Neural cell (in vitro differentiated cells): ENCODE measurements at regions not wholly inside any gene's neighbourhood (a gene's known extent, or its start where the extent isn't known, plus 50 kb on each side); places are given as distances from the start of the nearest gene placed in this dataset.

Source experiments
- H2AFZ ChIP-seq: fragments of 200-600, 300-800 bp; sonication (generic), shearing (Covaris generic); 2 replicates; pipeline ENCODE4 v1.6.0; 2014; ENCODE audit warnings: low read depth, mild to moderate bottlenecking, antibody characterized with exemption, low read length, moderate library complexity
- H3F3A ChIP-seq: fragments of 200-600 bp; shearing (Covaris generic); 2 replicates; pipeline ENCODE4 v1.6.1; 2016; ENCODE audit warnings: mild to moderate bottlenecking, moderate library complexity, mixed read lengths, antibody characterized with exemption, low read length; ENCODE audit not compliant: insufficient read depth, poor library complexity, severe bottlenecking
- H3K27ac ChIP-seq: fragments of 200-600, 300-800 bp; sonication (generic), shearing (Covaris generic); 2 replicates; pipeline ENCODE4 v1.5.1; 2014; ENCODE audit warnings: mild to moderate bottlenecking, low read length, moderate library complexity
- H3K27me3 ChIP-seq: fragments of 300-800, 200-600 bp; sonication (generic), shearing (Covaris generic); 2 replicates; pipeline ENCODE4 v1.6.0; 2014; ENCODE audit warnings: mild to moderate bottlenecking, low read depth, low read length, moderate library complexity; ENCODE audit not compliant: insufficient read depth
- H3K36me3 ChIP-seq: fragments of 300-800, 200-600 bp; sonication (generic), shearing (Covaris generic); 2 replicates; pipeline ENCODE4 v1.5.1; 2014; ENCODE audit warnings: mild to moderate bottlenecking, antibody characterized with exemption, low read length, moderate library complexity; ENCODE audit not compliant: insufficient read depth
- H3K4me2 ChIP-seq: fragments of 300-800, 200-600 bp; sonication (generic), shearing (Covaris generic); 2 replicates; pipeline ENCODE4 v1.6.0; 2014; ENCODE audit warnings: mild to moderate bottlenecking, low read length
- H3K4me3 ChIP-seq: fragments of 300-800, 200-600 bp; sonication (generic), shearing (Covaris generic); 2 replicates; pipeline ENCODE4 v1.5.1; 2014; ENCODE audit warnings: mild to moderate bottlenecking, low read length, moderate library complexity
- H3K79me2 ChIP-seq: fragments of 200-600 bp; shearing (Covaris generic); replicated peaks from 2 replicates; pipeline ENCODE4 v1.6.0; 2014; ENCODE audit warnings: mild to moderate bottlenecking, low read length, moderate library complexity; ENCODE audit not compliant: insufficient read depth
- H3K9ac ChIP-seq: fragments of 300-800, 200-600 bp; sonication (generic), shearing (Covaris generic); 2 replicates; pipeline ENCODE4 v1.6.1; 2016; ENCODE audit warnings: mild to moderate bottlenecking, low read length, mixed read lengths
- H3K9me2 ChIP-seq: fragments of 200-600 bp; shearing (Covaris generic); 2 replicates; pipeline ENCODE4 v1.6.1; 2016; ENCODE audit warnings: mild to moderate bottlenecking, low read length, mixed read lengths; ENCODE audit not compliant: insufficient read depth
- H3K9me3 ChIP-seq: fragments of 200-600, 300-800 bp; sonication (generic), shearing (Covaris generic); 2 replicates; pipeline ENCODE4 v1.6.1; 2016; ENCODE audit warnings: mild to moderate bottlenecking, mixed run types, low read length, moderate library complexity, mixed read lengths
- H4K20me1 ChIP-seq: fragments of 200-600 bp; shearing (Covaris generic); 2 replicates; pipeline ENCODE4 v1.6.1; 2016; ENCODE audit warnings: mild to moderate bottlenecking, mixed run types; ENCODE audit not compliant: insufficient read depth
- EP300 ChIP-seq: fragments of 450-650 bp; conservative IDR thresholded peaks from 2 replicates; pipeline ENCODE4 v1.6.1; 2014; ENCODE audit warnings: antibody characterized with exemption, mild to moderate bottlenecking, moderate library complexity; ENCODE audit not compliant: poor library complexity, severe bottlenecking
- EZH2 ChIP-seq: fragments of 200-600, 300-800 bp; shearing (Covaris generic), sonication (generic); IDR thresholded peaks from 2 replicates; pipeline ENCODE4 v1.6.1; 2014; ENCODE audit warnings: antibody characterized with exemption, low read length, borderline replicate concordance, mild to moderate bottlenecking; ENCODE audit not compliant: insufficient read depth, poor library complexity, severe bottlenecking
- MXI1 ChIP-seq: fragments of 450-650 bp; conservative IDR thresholded peaks from 2 replicates; pipeline ENCODE4 v1.6.1; 2014; ENCODE audit warnings: antibody characterized with exemption, mild to moderate bottlenecking; ENCODE audit not compliant: poor library complexity, severe bottlenecking
- POLR2AphosphoS5 ChIP-seq: IDR thresholded peaks from 2 replicates; pipeline ENCODE4 v1.6.1; 2012
- RAD21 ChIP-seq: fragments of 450-650 bp; conservative IDR thresholded peaks from 2 replicates; pipeline ENCODE4 v1.6.1; 2014; ENCODE audit warnings: antibody characterized with exemption, mild to moderate bottlenecking, moderate library complexity
- SMC3 ChIP-seq: fragments of 450-650 bp; conservative IDR thresholded peaks from 2 replicates; pipeline ENCODE4 v1.6.1; 2014; ENCODE audit warnings: antibody characterized with exemption, mild to moderate bottlenecking, moderate library complexity; ENCODE audit not compliant: poor library complexity
- TAF1 ChIP-seq: IDR thresholded peaks from 2 replicates; pipeline ENCODE4 v1.6.1; 2012; ENCODE audit warnings: low read depth
- TF ChIP-seq, protein P1 (sequence below): IDR thresholded peaks from 2 replicates; pipeline ENCODE4 v1.6.1; 2012; ENCODE audit warnings: borderline replicate concordance
- TF ChIP-seq, protein P2 (sequence below): fragments of 450-650 bp; IDR thresholded peaks from 2 replicates; pipeline ENCODE4 v1.5.1; 2014; ENCODE audit warnings: antibody characterized with exemption, mild to moderate bottlenecking, moderate library complexity; ENCODE audit not compliant: poor library complexity, severe bottlenecking

DNA sequence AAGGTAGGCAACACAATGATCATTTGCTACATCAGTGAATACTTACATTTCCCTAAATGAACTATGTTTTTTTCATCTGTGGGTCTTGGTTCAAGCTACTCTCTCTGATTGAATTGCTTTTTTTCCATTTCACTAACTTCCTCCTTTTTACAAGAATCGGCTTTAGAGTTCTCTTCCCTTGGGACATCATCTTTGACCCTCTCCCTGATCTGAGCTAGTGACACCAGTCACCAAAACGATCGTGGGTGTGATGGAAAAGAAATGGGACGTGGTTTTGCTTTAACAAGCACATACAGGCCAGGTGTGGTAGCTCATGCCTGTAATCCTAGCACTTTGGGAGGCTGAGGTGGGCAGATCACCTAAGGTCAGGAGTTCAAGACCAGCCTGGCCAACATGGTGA, 129.9 kb downstream of the WT1 start:
- no peak overlapping the region for H3K27ac ChIP-seq
- H3K9me3 ChIP-seq = no peaks in the 10 kb centered on the region
- H3K79me2 ChIP-seq = no peaks in the 10 kb centered on the region

DNA sequence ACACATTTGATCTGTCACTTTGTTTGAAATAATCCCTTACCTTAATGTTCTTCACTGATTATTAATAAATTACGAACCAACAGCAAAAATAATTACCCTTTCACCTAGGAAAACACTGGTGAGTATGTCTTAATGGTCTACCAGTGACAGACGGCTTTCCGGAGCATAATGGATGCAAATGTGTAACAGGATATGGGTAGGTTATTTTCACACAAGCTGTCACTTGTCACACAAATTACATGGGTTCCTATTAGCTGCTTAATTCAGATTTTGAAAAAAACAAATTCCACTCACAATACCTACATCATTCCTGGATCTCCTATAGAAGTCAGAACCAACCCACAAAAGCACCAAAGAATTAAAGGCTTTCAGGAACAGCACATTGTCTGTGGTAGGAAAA, 127.9 kb downstream of the WT1 start:
- no peaks in the 10 kb centered on the region for H4K20me1 ChIP-seq
- peak overlapping the region; percentile 30 for H3K4me3 ChIP-seq
- no peaks in the 10 kb centered on the region for H3K9me2 ChIP-seq
- H3K27me3 ChIP-seq = no peaks in the 10 kb centered on the region
- H2AFZ ChIP-seq = no peak overlapping the region
- H3K9me3 ChIP-seq = no peaks in the 10 kb centered on the region
- peak; percentile 39 for TF ChIP-seq EP300
- no peak for TF ChIP-seq EZH2
- H3K79me2 ChIP-seq = no peaks in the 10 kb centered on the region
- H3K36me3 ChIP-seq = no peaks in the 10 kb centered on the region
- H3K4me2 ChIP-seq = no peak overlapping the region
- H3F3A ChIP-seq = no peaks in the 10 kb centered on the region
- no peak overlapping the region for H3K9ac ChIP-seq
- H3K27ac ChIP-seq = peak overlapping the region; percentile 31

More for the DNA sequence above, 129.9 kb downstream of the WT1 start:
- Histone ChIP-seq H3K4me2 (no peak overlapping the region), H4K20me1 (no peaks in the 10 kb centered on the region), H2AFZ (no peak overlapping the region), H3K36me3 (no peaks in the 10 kb centered on the region), H3K9me2 (no peaks in the 10 kb centered on the region), H3K9ac (no peak overlapping the region), H3F3A (no peaks in the 10 kb centered on the region), H3K27me3 (no peaks in the 10 kb centered on the region), H3K4me3 (no peak overlapping the region)
- TF ChIP-seq POLR2AphosphoS5 (no peak), SMC3 (no peak), TAF1 (no peak), RAD21 (no peak), EZH2 (no peak), EP300 (no peak), MXI1 (no peak)
- TF ChIP-seq, protein P1, sequence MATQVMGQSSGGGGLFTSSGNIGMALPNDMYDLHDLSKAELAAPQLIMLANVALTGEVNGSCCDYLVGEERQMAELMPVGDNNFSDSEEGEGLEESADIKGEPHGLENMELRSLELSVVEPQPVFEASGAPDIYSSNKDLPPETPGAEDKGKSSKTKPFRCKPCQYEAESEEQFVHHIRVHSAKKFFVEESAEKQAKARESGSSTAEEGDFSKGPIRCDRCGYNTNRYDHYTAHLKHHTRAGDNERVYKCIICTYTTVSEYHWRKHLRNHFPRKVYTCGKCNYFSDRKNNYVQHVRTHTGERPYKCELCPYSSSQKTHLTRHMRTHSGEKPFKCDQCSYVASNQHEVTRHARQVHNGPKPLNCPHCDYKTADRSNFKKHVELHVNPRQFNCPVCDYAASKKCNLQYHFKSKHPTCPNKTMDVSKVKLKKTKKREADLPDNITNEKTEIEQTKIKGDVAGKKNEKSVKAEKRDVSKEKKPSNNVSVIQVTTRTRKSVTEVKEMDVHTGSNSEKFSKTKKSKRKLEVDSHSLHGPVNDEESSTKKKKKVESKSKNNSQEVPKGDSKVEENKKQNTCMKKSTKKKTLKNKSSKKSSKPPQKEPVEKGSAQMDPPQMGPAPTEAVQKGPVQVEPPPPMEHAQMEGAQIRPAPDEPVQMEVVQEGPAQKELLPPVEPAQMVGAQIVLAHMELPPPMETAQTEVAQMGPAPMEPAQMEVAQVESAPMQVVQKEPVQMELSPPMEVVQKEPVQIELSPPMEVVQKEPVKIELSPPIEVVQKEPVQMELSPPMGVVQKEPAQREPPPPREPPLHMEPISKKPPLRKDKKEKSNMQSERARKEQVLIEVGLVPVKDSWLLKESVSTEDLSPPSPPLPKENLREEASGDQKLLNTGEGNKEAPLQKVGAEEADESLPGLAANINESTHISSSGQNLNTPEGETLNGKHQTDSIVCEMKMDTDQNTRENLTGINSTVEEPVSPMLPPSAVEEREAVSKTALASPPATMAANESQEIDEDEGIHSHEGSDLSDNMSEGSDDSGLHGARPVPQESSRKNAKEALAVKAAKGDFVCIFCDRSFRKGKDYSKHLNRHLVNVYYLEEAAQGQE = no peak
- TF ChIP-seq, protein P2, sequence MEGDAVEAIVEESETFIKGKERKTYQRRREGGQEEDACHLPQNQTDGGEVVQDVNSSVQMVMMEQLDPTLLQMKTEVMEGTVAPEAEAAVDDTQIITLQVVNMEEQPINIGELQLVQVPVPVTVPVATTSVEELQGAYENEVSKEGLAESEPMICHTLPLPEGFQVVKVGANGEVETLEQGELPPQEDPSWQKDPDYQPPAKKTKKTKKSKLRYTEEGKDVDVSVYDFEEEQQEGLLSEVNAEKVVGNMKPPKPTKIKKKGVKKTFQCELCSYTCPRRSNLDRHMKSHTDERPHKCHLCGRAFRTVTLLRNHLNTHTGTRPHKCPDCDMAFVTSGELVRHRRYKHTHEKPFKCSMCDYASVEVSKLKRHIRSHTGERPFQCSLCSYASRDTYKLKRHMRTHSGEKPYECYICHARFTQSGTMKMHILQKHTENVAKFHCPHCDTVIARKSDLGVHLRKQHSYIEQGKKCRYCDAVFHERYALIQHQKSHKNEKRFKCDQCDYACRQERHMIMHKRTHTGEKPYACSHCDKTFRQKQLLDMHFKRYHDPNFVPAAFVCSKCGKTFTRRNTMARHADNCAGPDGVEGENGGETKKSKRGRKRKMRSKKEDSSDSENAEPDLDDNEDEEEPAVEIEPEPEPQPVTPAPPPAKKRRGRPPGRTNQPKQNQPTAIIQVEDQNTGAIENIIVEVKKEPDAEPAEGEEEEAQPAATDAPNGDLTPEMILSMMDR = no peak

DNA sequence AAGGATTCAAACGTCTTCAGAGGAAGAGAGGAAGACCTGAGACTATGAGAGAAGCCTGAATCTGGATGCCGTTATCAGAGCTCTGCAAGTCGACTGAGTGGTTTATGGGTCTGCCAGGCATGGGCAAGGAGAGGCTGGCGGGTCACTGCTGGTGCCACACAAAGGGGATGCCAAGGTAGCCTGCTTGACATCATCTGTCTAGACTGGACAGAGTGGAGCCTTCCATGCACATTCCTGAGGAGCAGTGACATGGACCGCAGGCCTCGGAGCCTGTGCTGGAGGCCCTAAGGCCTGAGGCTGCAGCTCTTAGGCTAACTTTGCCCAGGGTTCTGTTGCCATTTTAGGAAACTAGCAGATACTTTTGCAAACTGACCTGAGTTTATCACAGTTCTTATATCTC, 127.4 kb downstream of the WT1 start:
- no peaks in the 10 kb centered on the region for H3K79me2 ChIP-seq
- TF ChIP-seq RAD21 = no peak
- no peak for TF ChIP-seq EZH2
- TF ChIP-seq, protein P2 = no peak
- TF ChIP-seq, protein P1 = no peak
- TF ChIP-seq MXI1 = no peak
- TF ChIP-seq POLR2AphosphoS5 = no peak
- no peak for TF ChIP-seq EP300
- TF ChIP-seq TAF1 = no peak
- no peak for TF ChIP-seq SMC3
- H3K36me3 ChIP-seq = no peaks in the 10 kb centered on the region
- H3K27me3 ChIP-seq = no peaks in the 10 kb centered on the region
- H3K4me3 ChIP-seq = peak overlapping the region; percentile 30
- H3K9ac ChIP-seq = no peak overlapping the region
- H3F3A ChIP-seq = no peaks in the 10 kb centered on the region
- H4K20me1 ChIP-seq = no peaks in the 10 kb centered on the region
- H2AFZ ChIP-seq = no peak overlapping the region
- H3K9me2 ChIP-seq = no peaks in the 10 kb centered on the region
- H3K9me3 ChIP-seq = no peaks in the 10 kb centered on the region
- no peak overlapping the region for H3K4me2 ChIP-seq
- H3K27ac ChIP-seq = no peak overlapping the region
